Adipocyte (in vitro differentiated cells): ENCODE measurements at regions not wholly inside any gene's neighbourhood (a gene's known extent, or its start where the extent isn't known, plus 50 kb on each side); places are given as distances from the start of the nearest gene placed in this dataset.
"Not testable (repeated sequence)": the region's sequence is repeated elsewhere in the genome, so short reads cannot be mapped to it uniquely, and the experiment has no call there.

Experiments
- DNase-seq: peaks from one replicate; pipeline ENCODE4 v3.0.0-alpha.2; 2015; ENCODE audit warnings: low read depth
- H3K27me3 ChIP-seq: replicated peaks from 2 replicates; pipeline ENCODE4 v1.7.0; 2013; ENCODE audit warnings: mild to moderate bottlenecking, low read length, moderate library complexity; ENCODE audit not compliant: control insufficient read depth, insufficient read depth
- H3K36me3 ChIP-seq: 2 replicates; pipeline ENCODE4 v1.7.0; 2013; ENCODE audit warnings: low read length, mild to moderate bottlenecking, moderate library complexity; ENCODE audit not compliant: control insufficient read depth, insufficient read depth, severe bottlenecking
- H3K4me1 ChIP-seq: 2 replicates; pipeline ENCODE4 v1.7.0; 2013; ENCODE audit warnings: mild to moderate bottlenecking, low read length, moderate library complexity; ENCODE audit not compliant: control insufficient read depth, insufficient read depth
- H3K4me3 ChIP-seq: 2 replicates; pipeline ENCODE4 v1.7.0; 2013; ENCODE audit warnings: mild to moderate bottlenecking, low read length, moderate library complexity
- H3K9ac ChIP-seq: 2 replicates; pipeline ENCODE4 v1.7.0; 2013; ENCODE audit warnings: mild to moderate bottlenecking, low read length, moderate library complexity
- H3K9me3 ChIP-seq: 2 replicates; pipeline ENCODE4 v1.7.0; 2013; ENCODE audit warnings: mild to moderate bottlenecking, low read length, moderate library complexity; ENCODE audit not compliant: control insufficient read depth

DNA sequence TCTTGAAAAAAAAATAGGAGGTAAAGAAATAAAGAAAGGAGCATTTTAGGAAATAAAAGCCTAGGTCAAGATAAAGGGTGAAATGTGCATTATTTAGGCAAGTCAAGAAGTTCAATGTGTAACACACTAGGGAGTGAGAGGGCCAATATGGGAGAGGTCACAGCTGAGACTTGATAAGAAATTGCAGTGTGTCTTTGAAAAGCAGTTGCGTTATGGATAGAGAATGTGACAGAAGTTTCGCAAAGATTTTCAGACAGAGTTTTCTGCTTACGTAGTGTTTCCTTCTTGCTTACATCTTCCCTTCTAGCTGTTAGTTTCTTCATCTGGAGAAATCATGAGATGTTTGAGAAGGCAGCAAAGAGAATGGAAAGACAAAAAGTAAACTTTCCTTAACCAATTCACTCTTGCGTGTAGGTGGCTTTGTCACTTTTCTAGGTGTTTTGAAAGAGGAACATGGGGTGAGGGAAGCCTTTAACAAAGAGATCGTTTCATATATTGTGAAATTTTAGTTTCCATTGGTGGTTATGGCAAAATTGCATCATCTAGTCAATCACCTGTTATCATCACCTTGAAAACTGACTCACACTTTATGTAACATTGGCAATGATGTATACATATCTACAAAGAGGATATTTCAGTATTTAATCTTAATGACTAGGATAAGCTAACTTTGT is 975.5 kb downstream of the OLFM4 start:
- H3K4me1 ChIP-seq: no peaks in the 10 kb centered on the region
- DNase-seq: no peak
- H3K9me3 ChIP-seq: no peaks in the 10 kb centered on the region
- no peaks in the 10 kb centered on the region for H3K36me3 ChIP-seq
- no peaks in the 10 kb centered on the region for H3K27me3 ChIP-seq
- H3K4me3 ChIP-seq: no peak overlapping the region
- no peak overlapping the region for H3K9ac ChIP-seq

DNA sequence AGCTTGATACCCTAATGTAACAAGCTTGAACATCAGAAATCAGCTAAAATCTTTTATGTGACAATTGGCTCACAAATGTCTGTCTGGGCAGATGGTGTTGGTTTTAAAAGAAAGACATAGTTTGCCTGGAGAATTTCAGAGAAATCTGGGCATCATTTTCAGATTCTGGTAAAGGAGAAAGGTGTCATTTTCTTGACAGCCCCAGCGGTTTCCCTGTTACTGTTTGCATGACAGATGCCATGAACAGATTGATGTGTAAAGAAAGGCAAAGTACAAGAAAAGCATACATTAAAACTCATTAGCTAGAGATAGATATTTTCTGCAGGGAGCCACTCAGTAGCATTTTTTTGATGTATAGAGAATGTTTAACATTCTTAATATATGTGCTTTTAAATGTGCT is 987.9 kb downstream of the OLFM4 start:
- Histone ChIP-seq H3K9ac (no peak overlapping the region), H3K36me3 (no peaks in the 10 kb centered on the region), H3K27me3 (no peaks in the 10 kb centered on the region), H3K4me1 (no peaks in the 10 kb centered on the region), H3K9me3 (no peaks in the 10 kb centered on the region), H3K4me3 (no peak overlapping the region)
- DNase-seq: no peak

DNA sequence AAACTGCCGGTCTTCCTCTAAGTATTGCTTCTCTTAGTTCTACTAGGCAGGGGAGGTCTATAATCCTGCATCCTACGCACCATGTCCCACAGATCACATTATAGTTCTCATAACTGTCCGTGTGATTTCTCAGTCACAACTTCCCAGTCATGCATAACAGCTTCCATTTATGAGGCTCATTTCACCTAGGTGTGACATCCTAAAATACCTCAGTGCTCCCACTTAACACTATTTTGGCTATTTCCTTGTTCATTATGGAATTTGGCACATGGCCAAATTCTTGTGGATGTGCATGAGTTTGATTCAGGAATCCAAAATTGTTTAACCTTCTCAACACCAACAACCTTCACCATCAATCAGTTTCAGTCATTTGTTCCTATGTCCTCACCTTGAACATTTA is 989.9 kb downstream of the OLFM4 start:
- Histone ChIP-seq H3K36me3 (no peaks in the 10 kb centered on the region), H3K4me1 (no peaks in the 10 kb centered on the region), H3K27me3 (no peaks in the 10 kb centered on the region), H3K9me3 (no peaks in the 10 kb centered on the region), H3K9ac (no peak overlapping the region), H3K4me3 (no peak overlapping the region)
- DNase-seq: no peak

DNA sequence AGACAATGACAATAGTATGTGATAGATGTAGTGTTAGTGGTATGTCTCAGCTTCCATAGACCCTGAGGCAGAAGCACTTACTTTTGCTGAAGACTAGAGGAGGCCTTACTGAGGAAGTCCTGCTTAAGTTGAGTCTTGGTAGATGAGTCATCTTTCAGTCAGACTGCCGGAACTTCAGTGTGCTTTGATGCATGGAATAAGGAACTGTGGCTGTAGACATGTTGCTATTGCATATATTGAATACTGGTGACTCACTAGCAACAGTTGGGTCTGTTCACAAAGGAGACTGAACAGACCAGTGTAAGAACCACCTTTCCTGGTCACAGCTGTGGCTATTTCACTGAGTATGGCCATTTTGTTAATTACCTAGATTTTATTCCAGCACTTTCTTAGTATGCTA is 1000.6 kb downstream of the OLFM4 start:
- Histone ChIP-seq H3K9me3 (peaks cover 13% of the 10 kb centered on the region), H3K27me3 (no peaks in the 10 kb centered on the region), H3K4me3 (no peak overlapping the region), H3K36me3 (no peaks in the 10 kb centered on the region), H3K4me1 (no peaks in the 10 kb centered on the region), H3K9ac (no peak overlapping the region)
- no peak for DNase-seq

DNA sequence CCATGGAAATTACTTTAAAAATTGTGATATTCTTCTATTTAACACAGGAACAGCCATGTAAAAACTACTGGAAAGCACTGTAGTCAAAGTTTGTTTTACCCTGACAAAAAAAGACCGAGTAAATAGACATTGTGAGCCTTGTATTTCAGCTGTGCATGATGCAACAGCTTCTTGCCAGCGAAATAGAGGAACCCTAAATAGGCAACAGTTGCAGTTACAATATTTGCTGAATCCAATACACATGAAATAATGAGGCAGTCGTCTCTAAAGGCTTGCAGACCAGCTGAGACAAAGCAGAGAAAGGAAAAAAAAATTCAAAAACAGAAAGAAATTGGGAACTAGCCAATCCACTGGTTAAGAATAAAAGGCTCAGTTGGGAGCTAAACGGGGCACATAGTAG is 1001.1 kb downstream of the OLFM4 start:
- Histone ChIP-seq H3K27me3 (no peaks in the 10 kb centered on the region), H3K4me1 (no peaks in the 10 kb centered on the region), H3K9me3 (peaks cover 8% of the 10 kb centered on the region), H3K9ac (no peak overlapping the region), H3K4me3 (no peak overlapping the region), H3K36me3 (no peaks in the 10 kb centered on the region)
- DNase-seq: no peak

DNA sequence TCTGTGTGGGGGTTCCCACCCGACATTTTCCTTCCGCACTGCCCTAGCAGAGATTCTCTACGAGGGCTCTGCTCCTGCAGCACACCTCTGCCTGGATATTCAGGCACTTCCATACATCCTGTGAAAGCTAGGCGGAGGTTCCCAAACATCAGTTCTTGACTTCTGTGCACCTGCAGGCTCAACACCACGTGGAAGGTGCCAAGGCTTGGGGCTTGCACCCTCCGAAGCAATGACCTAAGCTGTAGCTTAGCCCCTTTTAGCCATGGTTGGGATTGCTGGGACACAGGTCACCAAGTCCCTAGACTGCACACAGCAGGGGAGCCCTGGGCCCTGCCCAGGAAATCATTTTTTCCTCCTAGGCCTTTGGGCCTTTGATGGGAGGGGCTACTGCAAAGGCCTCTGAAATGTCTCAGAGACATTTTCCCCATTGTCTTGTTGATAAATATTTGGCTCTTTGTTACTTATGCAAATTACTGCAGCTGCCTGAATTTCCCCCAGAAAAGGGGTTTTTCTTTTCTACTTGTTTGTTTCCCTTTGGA is 1004.8 kb downstream of the OLFM4 start:
- DNase-seq: no peak
- H3K9ac ChIP-seq: no peak overlapping the region
- H3K27me3 ChIP-seq: no peaks in the 10 kb centered on the region
- no peak overlapping the region for H3K4me3 ChIP-seq
- H3K4me1 ChIP-seq: no peaks in the 10 kb centered on the region
- peaks cover 4% of the 10 kb centered on the region for H3K9me3 ChIP-seq
- no peaks in the 10 kb centered on the region for H3K36me3 ChIP-seq

DNA sequence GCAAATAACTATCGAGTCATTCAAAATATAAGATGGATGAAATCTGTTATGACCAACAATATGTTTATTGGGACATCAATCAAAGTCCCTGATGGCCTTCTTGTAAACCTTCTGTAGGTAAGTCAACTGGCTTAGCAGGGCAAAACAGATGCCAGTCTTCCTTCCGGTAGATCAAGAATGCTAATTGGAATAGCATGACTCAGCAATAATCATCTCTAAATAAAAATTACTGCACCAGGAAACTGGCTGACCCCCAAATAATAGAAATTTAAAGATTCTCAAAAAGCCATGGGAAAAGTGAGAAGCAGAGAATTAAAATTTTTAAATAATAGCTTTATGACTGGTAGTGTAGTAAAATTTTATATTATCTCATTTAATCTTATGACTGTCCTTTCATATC is 1005.4 kb downstream of the OLFM4 start:
- H3K36me3 ChIP-seq: no peaks in the 10 kb centered on the region
- H3K4me3 ChIP-seq: no peak overlapping the region
- no peak for DNase-seq
- no peak overlapping the region for H3K9ac ChIP-seq
- H3K4me1 ChIP-seq: no peaks in the 10 kb centered on the region
- peaks cover 4% of the 10 kb centered on the region for H3K9me3 ChIP-seq
- no peaks in the 10 kb centered on the region for H3K27me3 ChIP-seq

DNA sequence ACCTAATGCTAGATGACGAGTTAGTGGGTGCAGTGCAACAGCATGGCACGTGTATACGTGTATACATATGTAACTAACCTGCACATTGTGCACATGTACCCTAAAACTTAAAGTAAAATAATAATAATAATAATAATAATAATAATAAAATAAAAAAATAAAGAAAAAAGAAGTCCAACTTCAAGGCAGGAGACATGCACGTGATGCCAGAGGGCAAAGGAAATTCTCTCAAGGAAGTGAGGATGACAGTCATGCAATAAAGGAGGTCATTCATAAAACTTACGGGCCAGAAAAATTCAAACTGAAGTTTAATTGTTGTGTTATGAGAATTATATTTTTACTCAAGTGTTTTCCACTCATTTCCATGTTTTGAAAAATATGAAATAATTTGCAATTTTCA is 1028.8 kb downstream of the OLFM4 start:
- not testable (repeated sequence) for H3K27me3 ChIP-seq, DNase-seq, H3K36me3 ChIP-seq, H3K4me3 ChIP-seq, H3K9me3 ChIP-seq, H3K4me1 ChIP-seq, H3K9ac ChIP-seq

DNA sequence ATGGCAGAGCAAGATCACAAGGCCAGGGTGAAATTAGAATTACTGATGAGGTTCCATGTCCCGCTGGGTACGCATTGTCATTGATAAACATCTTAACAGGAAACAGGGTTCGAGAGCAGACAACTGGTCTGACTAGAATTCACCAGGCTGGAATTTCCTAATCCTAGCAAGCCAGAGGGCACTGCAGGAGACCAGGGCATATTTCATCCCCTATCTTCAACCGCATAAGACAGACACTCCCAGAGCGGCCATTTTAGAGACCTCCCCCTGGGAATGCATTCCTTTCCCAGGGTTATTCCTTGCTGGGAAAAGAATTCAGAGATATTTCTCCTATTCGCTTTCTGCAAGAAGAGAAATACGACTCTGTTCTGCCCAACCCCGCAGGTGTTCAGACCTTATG is 1041.3 kb downstream of the OLFM4 start:
- H3K9ac ChIP-seq, H3K36me3 ChIP-seq, H3K4me3 ChIP-seq, H3K27me3 ChIP-seq, H3K4me1 ChIP-seq, H3K9me3 ChIP-seq, DNase-seq: not testable (repeated sequence)

DNA sequence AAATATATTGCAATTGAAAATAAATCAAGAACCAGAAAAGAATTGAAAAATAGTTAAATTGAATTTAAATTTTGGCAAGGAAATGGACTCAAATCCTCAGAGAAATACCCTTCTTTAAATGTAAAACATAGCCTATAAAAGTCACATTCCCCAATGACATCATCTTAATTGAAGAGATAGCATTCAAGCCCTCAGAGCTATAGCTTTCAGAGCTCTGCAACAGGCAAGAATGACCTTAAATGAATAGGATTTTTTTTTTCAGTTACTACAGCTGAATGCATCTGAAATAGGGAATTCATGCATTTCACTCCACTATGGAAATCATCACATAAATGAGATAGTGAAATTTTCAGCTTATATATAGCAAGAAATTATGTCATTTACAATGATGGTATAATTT is 1049.0 kb downstream of the OLFM4 start:
- Histone ChIP-seq H3K9ac (no peak overlapping the region), H3K36me3 (no peaks in the 10 kb centered on the region), H3K9me3 (no peaks in the 10 kb centered on the region), H3K4me3 (no peak overlapping the region), H3K27me3 (no peaks in the 10 kb centered on the region), H3K4me1 (no peaks in the 10 kb centered on the region)
- no peak for DNase-seq

DNA sequence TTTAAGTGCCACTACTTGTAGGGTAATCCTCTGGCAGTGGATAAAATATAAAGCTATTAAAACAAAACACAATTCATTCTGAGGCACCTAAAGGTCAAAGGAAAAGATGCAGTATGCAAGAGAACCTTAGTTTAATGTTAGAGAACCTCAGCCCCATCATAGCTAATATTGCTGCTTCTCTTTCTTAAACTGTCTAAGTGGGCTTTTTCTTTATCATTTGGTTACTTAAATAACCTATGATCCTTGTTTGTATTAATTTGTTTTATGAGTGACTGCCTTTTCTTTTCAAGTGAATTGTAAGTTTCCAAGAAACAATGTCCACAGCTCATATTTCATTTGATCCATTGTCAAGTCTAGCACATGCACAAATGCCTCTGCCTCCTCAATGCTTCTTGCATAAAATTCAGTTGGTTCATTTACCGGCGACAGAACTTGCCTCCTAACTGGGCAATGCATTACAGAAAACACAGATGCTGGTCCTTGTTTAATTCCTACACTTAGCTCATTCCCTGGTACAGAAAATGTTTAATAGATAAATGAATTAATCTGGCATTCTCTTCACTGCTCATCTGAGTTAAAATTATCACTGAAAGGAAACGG is 1049.8 kb downstream of the OLFM4 start:
- H3K9ac ChIP-seq: no peak overlapping the region
- no peaks in the 10 kb centered on the region for H3K9me3 ChIP-seq
- no peaks in the 10 kb centered on the region for H3K4me1 ChIP-seq
- H3K27me3 ChIP-seq: no peaks in the 10 kb centered on the region
- no peak overlapping the region for H3K4me3 ChIP-seq
- DNase-seq: no peak
- no peaks in the 10 kb centered on the region for H3K36me3 ChIP-seq

DNA sequence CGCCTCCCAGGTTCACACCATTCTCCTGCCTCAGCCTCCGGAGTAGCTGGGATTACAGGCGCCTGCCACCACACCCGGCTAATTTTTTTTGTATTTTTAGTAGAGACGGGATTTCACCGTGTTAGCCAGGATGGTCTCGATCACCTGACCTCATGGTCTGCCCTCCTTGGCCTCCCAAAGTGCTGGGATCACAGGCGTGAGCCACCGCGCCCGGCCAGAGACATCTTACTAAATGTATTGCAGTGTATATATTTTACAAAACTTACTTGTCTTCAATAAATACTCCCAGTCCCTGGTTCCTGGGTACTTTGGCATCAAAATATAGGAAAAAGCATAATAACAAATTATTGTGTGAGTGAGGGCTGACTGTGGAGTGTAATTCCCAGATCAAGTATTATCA is 1053.7 kb downstream of the OLFM4 start:
- H3K9ac ChIP-seq, H3K4me1 ChIP-seq, H3K9me3 ChIP-seq, H3K4me3 ChIP-seq, DNase-seq, H3K36me3 ChIP-seq, H3K27me3 ChIP-seq: not testable (repeated sequence)
